HG03045 (cell line): ENCODE measurements at regions not wholly inside any gene's neighbourhood (a gene's known extent, or its start where the extent isn't known, plus 50 kb on each side); places are given as distances from the start of the nearest gene placed in this dataset.
"Not testable (repeated sequence)": the region's sequence is repeated elsewhere in the genome, so short reads cannot be mapped to it uniquely, and the experiment has no call there.

Source experiments
- ATAC-seq: cut with Tn5 transposase; IDR thresholded peaks from one replicate; pipeline ENCODE4 v1.9.1; 2021; ENCODE audit warnings: mild to moderate bottlenecking, moderate library complexity; ENCODE audit not compliant: unreplicated experiment

GRCh38 chr18:73688851-73689711, 458.6 kb downstream of the FBXO15 start:
- peak; percentile 72 for ATAC-seq

GRCh38 chr18:73688161-73688560, 459.5 kb downstream of the FBXO15 start:
- no peak for ATAC-seq

DNA sequence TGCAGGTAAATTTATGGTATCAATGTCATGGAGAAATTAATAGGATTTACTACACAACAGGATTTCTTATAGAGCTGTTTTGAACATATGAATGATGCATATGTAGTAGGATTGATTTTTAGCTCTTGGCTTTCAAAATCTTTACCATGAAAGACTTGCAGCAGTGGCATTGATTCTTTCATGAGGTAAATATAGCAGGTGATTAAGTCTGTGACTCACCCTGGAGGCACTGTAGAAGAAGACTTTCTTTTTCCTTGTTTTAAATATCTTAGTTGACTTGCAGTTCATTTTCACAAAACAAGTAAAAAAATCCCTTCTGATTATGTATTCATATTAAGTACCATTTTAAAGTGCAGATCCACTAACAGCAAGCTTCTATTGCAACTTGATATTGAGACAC, 463.0 kb downstream of the FBXO15 start:
- no peak for ATAC-seq

DNA sequence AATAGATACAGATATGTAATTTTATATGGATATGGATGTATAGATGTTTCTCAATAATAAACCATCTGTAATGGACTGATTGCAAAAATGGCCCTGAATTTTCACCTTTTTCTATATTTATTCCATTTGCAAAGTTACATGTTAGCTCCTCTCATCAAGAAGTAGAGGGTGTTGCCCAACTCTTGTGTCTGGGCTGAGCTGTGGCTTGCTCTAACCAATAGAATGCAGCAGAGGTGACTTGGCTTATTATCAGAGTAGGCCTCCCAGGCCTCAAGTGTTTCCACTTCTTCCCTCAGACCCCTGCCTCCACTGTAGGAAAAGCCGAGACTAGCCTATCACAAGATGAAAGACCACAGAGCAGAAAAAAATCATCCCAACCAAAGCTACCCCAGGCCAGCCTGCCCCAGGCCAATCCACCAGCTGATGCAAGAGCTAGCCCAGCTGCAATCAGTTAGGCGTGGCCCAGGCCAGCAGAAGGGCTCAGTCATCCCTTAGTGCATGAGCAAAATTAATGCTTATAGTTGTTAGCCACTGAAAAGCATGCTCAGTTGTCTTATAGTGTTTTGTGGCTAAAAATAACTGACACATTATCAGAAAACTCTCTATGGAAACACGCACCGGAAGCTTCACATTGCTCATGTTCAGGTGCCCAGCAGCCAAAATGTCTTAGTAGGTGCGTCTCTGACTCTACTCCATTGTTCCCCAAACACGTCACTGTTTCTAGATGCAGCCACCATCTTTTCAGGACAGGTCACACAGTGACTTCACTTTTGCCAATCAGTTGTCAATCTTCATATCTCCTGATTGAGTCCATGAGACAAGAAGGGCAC, 464.0 kb downstream of the FBXO15 start:
- no peak for ATAC-seq

GRCh38 chr18:73681912-73682311, 465.7 kb downstream of the FBXO15 start:
- ATAC-seq, result no peak

DNA sequence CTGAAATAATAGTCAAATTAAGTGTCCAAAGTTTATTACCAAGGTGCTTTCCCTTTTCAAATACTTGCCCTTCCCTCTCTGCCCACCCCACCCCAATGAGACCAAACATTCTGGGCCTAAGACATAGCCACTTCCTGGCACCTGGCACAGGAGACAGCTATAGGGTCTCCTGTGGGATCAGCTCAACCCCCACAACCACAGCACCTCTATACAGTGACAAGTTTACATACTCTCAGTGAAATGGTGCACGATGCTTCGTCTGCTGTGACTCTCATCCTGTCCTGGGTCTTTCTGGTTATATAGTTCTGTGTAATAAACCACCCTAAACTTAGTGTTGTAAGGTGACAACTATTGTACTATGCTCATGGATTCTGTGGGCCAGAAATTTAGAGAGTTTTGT, 466.2 kb downstream of the FBXO15 start:
- ATAC-seq, result no peak

GRCh38 chr18:73679941-73680712, 467.5 kb downstream of the FBXO15 start:
- no peak for ATAC-seq

- no peak for ATAC-seq
Measured at GRCh38 chr18:73677450-73677849, 470.2 kb downstream of the FBXO15 start.

- ATAC-seq, result no peak
Measured at GRCh38 chr18:73674125-73674865, 473.3 kb downstream of the FBXO15 start.

DNA sequence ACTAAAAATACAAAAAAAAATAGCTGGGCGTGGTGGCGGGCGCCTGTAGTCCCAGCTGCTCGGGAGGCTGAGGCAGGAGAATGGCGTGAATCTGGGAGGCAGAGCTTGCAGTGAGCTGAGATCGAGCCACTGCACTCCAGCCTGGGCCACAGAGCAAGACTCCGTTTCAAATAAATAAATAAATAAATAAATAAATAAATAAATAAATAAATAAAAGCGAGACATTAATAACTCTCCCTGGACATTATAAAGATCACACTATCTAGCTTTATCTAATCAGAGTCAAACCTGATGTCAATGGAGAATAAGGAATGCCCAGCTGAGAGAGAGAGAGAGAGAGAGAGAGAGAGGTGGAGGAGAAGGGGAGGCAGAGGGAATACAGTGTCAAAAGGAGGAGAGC, 476.2 kb downstream of the FBXO15 start:
- ATAC-seq, result not testable (repeated sequence)

DNA sequence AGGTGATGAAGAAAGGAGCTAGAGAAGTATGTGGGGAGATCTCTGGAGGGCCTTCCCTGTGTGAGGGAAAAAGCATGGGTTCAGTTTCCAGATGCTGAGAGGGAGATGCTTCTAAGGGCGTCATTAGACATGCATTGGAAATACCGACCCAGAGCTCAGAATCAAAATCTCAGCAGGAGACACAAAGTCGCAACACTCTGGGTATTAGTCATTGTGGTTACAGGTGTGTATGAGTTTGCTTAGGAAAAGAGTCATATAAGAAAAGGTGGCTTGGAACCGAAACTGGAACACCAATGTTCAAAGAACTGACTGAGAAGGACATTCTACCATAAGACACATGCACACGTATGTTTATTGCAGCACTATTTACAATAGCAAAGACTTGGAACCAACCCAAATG, 477.1 kb downstream of the FBXO15 start:
- ATAC-seq, result no peak

DNA sequence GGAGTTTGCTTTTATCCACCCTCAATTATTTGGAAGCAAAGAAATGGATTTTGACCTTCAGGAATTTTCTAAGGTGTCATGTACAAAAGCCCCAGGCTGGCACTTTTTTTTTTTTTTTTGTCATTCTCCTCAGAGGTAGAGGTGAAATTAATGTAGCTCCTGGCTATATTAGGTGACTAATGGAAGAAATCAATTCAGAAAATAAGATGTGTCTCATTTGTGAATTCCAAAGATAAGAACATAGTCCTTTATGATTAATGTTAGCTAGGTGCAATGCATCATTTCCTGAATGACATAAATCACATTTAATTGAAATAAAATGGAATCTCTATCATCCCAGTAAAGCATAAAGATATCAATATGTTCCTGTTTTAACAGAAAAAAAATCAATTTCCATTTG, 477.6 kb downstream of the FBXO15 start:
- no peak for ATAC-seq

DNA sequence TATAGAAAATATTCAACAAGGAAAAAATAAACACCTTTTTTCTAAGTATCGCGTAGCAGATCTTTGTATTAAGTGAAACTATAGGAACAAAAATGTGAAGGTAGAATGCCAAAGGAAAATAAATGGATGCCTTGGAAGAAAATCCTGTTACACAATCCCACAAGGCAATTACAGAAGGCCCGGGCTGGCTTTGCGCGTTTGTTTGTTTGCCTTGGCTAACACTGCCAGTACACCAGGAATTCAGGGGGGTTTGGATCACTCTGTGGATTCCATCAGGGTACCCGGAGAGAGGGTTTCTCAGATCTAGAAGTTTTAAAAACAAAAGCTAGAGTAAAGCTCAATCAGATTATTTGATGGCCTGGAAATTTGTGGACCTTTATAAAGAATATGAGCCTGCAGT, 478.3 kb downstream of the FBXO15 start:
- ATAC-seq, result no peak

GRCh38 chr18:73668051-73668450, 479.6 kb downstream of the FBXO15 start:
- ATAC-seq, result no peak

- ATAC-seq, result no peak
Measured at GRCh38 chr18:73666772-73667171, 480.9 kb downstream of the FBXO15 start.

GRCh38 chr18:73664896-73665295, 482.7 kb downstream of the FBXO15 start:
- no peak for ATAC-seq

DNA sequence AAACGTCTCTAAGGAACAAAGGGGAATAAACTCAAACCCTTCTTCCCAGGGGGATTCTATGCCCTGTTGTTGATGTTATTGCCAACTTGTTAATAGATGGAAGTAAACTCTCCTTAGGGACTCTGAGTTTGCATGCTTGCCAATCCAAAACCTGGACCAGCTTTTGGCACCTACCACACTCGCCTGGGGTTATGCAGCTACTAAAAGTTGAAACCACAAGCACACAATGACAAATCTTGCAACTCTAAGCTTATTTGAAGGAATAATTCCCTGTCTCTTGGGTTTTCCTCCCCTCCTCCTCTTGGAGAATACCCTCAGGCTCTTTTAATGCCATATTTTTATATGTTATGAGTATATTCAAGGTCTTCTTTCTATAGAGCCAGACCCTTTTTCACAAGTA, 484.1 kb downstream of the FBXO15 start:
- no peak for ATAC-seq

DNA sequence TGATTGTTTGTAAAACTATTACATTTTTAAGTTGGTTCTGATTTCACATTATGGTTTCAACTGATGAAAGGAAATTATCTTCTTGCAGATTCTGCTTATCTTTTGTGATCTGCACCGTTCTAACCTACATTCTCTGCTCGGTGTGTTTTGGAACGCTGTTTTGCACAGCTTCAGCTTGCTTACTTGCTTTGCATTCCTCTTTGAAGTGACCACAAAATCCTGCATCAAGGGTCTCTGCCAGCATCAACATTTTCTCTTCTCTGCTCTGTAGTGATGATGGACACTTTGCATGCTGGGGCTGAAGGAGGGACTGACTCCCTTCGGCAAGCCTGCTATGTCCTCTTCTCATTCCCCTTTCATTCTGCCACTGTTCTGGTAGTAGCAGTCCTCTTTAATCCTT, 485.2 kb downstream of the FBXO15 start:
- ATAC-seq, result no peak

GRCh38 chr18:73660931-73661856, 486.4 kb downstream of the FBXO15 start:
- ATAC-seq, result no peak

GRCh38 chr18:73656691-73657090, 490.9 kb downstream of the FBXO15 start:
- ATAC-seq, result no peak
